GM18867 (cell line): ENCODE measurements at regions not wholly inside any gene's neighbourhood (a gene's known extent, or its start where the extent isn't known, plus 50 kb on each side); places are given as distances from the start of the nearest gene placed in this dataset.
"Not testable (repeated sequence)": the region's sequence is repeated elsewhere in the genome, so short reads cannot be mapped to it uniquely, and the experiment has no call there.

Source experiments
- ATAC-seq: cut with Tn5 transposase; IDR thresholded peaks from one replicate; pipeline ENCODE4 v1.9.1; 2021; ENCODE audit warnings: mild to moderate bottlenecking, moderate library complexity; ENCODE audit not compliant: unreplicated experiment

DNA sequence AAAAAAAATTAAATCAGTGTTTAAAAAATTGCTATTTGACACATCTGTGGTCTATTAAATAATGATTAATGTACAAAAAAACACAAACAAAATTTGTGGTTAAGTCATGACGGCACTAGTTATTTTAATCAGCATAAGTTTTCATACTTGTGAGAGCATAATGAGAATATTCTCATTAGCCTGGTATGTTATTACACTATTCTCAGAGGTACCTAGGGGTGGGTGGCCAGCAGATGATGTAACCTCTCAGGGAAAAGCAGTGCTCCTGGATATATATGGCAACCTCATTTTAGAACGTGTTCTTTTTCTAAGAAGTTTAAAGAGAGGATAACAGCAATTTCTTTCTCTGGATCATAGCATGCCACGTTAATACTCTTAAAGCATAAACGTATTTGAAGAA is 109.2 kb downstream of the GJA1 start:
- ATAC-seq, result no peak

DNA sequence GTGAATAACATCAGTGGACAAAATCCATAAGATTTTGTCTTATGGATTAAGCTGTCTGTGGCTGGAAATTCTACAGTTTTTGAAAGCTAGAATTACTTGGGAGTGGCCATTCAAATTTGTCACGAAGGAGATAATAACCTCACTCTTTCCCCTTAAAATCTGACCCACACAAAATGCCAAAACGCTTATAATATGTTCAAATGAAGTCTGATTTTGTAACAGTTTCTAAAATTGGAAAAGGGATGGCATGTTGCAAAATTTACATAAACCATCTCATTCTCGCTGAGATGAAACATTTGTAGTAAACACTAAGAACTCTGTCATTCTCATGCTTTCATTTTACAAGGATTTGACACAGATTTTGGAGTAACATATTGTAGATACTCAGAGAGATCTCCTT is 112.7 kb downstream of the GJA1 start:
- no peak for ATAC-seq

DNA sequence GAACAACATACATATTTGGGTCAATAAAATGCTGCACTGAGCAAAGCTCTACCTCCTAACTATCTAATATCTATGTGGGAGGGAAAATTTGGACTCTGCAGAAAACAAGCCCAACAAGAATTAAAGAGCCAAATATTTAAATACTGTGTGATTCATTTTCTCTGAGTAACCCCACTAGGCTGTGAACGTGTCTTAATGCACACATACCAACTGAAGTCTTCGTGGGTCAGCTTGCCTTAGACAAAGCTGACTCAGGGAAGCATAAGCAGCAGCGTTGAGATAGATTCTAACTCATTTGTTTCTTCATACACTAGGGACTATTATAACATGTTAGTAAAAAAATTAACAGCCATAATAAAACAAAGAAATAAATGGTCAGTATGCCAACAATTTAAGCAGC is 114.3 kb downstream of the GJA1 start:
- ATAC-seq, result no peak

DNA sequence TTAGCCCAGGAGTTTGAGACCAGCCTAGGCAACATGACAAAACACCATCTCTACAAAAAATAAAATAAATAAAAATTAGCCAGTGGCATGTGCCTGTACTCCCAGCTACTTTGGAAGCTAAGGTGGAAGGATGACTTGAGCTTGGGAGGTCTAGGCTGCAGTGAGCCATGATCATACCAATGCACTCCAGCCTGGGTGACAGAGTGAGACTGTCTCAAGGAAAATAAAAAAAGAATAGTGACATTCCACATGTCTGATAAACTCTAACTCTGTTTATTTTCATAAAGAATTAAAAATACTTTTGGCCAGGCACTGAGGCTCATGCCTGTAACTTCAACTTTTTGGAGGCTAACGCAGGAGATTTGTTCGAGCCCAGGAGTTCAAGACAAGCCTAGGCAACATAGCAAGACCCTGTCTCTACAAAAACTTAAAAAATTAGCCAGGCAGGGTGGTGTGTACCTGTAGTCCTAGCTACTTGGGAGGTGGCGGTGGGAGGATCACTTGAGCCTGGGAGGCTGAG is 115.1 kb downstream of the GJA1 start:
- ATAC-seq, result no peak

DNA sequence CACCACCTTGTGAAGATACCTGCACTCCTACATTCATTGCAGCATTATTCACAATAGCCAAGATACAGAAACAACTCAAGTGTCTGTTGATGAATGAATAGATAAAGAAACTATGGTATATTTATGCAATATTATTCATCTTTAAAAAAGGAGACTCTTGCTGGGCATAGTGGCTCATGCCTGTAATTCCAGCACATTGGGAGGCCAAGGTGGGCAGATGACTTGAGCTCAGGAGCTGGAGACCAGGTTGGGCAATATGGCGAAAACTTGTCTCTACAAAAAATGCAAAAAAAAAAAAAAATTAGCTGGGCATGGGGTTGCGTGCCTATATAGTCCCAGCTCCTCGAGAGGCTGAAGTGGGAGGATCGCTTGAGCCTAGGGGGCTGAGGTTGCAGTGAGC is 119.8 kb downstream of the GJA1 start:
- no peak for ATAC-seq

DNA sequence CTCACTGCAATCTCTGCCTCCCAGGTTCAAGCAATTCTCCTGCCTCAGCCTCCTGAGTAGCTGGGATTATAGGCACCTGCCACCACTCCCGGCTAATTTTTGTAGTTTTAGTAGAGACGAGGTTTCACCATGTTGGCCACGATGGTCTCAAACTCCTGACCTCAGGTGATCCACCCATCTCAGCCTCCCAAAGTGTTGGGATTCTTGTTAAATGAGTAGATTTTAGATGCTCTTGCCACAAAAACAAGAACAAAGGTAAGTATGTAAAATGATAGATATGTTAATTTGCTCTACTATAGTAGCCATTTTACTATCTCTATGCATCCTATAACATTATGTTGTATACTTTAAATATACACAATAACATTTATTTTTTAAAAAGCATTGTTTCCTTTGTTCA is 120.7 kb downstream of the GJA1 start:
- ATAC-seq, result not testable (repeated sequence)

DNA sequence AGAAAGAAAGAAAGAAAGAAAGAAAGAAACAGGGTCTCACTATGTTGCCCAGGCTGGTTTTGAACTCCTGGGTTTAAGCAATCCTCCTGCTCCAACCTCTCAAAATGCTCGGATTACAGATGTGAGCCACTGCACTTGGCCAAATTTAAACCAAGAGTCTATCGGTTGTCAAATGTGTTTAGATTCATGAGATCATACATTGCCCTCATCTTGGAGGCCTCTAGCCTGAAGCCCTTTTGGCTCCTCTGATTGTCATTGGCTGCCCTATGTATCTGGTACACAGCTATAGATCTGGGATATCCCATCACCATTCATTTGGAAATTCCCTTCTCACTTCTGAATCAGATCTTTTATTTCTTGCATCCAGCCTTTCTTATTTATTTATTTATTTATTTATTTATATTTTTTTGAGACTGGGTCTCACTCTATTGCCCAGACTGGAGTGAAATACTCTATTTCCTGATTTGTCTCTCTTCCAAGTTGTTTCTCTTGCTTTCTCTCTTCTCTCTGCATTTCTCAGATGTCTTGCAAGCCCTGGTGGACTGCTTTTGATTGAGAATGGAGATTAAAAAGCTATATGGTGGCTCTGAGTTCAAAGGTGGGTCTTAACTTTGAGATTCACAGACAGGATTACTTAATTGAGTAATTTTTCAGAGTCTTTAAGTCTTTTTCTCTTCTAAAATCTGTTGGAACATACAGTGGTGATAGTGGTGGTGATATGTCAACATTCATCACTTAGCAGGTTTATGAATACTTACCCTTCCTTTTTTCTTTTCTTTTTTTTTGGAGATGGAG is 121.9 kb downstream of the GJA1 start:
- ATAC-seq, result no peak

DNA sequence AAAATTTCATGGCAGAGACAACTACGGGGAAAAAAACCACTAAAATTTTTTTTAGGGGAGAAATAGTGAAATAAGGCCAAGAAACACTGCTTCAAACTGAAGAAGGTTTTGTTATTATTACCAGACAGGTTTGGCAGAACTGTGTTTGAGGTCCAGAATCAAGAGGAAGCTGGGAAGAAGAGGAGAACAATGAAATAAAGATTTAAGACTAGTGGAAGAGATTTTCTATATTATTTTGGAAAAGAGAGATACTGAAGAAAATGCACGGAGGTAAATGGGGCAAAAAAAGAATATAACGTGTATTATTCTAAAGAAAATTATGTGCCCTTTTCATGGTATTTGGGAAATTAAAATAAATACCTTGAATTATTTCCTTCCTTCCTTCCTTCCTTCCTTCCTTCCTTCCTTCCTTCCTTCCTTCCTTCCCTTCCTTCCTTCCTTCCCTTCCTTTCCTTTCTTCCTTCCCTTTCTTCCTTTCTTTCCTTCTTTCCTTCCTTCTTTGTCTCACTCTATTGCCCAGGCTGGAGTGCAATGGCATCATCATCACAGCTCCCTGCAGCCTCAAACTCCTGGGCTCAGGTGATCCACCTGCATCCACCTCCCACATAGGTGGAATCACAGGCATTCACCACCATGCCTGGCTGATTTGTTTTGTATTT is 124.3 kb downstream of the GJA1 start:
- ATAC-seq, result no peak

DNA sequence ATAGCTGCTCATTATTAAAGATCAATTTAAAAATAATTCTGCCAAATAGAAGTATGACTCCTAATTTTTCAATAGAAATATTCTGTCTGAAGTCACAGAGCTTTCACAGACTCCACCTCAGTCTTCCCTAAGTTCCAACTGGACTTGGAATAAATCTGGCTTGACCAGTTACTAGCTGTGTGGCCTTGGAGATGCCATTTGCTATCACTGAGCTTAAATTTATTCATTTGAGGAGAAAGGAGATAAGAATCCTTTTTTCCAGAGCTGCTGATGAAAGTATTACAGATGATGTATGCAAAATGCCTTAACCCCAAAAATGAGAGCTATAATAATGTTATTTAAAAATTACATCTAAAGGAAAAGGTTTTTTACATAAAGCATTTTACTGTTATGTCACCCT is 125.0 kb downstream of the GJA1 start:
- ATAC-seq, result no peak

DNA sequence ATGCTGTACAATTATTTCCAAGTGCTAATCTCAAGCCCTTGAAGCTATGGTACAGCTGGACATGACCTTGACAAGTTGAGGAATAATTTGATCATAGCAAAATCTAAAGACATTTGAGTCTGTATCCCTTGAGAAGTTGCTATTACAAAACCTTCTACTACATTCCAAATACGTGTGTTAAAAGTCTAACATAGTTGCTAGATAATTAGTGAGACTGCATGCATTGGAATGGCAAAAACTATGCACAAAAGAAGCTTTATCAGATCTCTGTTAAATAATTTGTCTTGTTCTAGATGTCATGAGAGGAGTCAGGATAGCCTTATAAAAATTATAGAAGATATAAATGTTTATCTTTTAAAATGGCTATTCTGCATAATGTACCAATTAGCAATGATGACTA is 127.8 kb downstream of the GJA1 start:
- ATAC-seq, result no peak

DNA sequence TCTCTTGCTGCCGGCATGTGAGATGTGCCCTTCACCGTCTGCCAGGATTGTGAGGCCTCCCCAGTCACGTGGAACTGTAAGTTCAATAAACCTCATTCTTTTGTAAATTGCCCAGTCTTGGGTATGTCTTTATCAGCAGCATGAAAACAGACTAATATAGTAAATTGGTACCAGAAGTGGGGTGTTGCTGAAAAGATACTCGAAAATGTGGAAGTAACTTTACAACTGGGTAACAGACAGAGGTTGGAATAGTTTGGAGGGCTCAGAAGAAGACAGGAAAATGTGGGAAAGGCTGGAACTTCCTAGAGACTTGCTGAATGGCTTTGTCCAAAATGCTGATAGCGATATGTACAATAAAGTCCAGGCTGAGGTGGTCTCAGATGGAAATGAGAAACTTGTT is 129.1 kb downstream of the GJA1 start:
- ATAC-seq, result not testable (repeated sequence)

DNA sequence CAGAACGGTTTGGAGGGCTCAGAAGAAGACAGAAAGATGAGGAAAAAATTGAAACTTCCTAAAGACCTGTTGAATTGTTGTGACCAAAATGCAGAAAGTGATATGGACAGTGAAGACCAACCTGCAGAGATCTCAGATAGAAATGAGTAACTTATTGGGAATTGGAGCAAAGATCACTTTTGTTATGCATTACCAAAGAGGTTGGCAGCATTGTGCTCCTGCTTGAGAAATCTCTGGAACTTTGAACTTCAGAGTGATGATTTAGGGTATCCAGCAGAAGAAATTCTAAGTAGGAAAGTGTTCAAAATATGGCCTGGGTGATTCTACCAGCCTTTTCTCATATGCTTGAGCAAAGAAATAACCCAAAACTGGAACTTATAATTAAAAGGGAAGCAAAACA is 136.0 kb downstream of the GJA1 start:
- no peak for ATAC-seq

DNA sequence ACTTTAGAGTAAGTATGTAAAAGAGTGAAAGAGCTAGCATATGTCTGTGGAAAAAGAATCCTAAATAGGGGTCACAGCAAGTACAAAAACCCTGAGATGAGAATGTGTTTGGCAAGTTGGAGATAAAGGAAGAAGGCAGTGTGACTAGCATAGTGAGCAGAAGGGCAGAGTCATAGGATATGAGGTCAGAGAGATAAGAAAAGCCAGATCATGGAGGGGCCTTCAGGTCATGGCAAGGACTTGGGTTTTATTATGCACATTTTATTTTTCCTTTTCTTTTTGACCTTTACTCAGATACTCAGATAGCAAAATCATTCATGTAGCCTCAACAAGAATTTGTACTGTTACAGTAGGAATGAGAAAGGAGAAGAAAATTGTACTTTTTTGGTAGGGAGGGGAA is 138.0 kb downstream of the GJA1 start:
- no peak for ATAC-seq

DNA sequence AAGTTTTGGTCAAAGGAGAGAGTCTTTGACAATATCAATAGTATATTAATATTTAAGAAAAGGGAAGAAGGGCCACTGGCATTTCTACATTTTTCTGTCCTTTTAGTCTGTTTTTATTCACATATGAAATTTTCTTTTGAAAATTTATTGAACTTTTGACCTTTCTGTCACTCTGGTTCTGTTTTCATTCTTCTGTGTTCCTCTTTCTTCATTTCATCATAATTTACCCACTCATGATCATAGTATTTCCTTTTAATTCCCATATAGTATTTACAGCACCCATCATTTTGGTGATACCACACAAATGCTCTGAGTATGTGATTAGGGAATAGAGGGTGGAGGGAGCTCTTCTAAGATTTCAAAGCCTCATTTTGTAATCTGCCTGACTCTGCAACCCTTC is 142.8 kb downstream of the GJA1 start:
- ATAC-seq, result no peak

DNA sequence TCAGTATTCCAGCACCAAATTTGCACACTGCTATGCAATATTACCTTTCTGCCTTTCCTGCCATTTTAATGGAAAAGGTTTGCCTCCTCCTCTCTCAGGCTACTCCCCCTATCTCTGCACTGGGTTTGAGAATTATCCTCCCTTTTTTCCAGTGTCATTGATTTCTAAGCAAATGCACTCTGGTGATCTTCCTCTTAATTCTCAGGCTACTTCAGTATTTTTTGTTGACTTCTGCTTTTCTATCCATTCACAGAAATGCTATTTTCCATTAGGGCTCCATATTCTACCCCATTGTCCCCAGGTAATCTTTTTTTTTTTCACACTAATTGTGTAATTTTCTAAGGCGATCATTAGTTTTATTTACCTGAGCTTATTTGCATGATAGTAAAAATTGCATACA is 144.0 kb downstream of the GJA1 start:
- ATAC-seq, result no peak

DNA sequence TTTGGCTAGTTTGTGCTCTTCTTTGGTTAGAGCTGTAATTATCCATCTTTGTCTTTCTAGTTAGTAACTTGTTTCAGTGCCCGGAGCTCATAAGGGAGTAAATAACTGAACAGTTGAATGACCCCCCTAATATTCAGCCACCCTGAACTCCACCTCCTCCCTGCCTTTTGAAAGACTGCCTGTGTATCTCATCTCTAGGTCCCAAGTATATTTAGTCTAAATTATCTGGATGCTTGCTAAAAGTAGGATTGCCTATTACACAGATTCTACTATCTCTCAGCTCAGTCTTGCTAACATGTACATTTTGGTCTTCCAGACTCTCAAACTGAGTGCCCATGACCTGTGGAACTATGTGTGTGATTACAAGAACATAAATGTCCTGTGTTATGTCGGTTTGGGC is 145.9 kb downstream of the GJA1 start:
- ATAC-seq, result no peak

DNA sequence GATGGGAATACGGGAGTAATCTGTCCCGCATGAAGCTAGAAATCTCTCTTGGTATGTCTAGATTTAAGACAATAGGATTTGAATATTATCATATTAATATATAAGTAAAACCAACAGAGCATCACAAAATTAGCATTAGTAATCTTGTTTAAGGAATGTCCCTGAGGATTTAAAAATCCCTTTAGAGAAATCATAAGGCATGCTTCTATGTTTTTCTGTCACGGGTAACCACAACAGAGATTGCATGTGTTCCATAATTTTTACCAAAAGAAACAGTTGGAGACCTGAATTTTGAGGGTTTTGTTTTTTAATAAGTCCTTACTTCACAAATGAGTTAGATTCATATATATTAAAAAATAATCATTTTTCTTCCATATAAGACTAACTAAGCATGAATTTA is 146.8 kb downstream of the GJA1 start:
- no peak for ATAC-seq

DNA sequence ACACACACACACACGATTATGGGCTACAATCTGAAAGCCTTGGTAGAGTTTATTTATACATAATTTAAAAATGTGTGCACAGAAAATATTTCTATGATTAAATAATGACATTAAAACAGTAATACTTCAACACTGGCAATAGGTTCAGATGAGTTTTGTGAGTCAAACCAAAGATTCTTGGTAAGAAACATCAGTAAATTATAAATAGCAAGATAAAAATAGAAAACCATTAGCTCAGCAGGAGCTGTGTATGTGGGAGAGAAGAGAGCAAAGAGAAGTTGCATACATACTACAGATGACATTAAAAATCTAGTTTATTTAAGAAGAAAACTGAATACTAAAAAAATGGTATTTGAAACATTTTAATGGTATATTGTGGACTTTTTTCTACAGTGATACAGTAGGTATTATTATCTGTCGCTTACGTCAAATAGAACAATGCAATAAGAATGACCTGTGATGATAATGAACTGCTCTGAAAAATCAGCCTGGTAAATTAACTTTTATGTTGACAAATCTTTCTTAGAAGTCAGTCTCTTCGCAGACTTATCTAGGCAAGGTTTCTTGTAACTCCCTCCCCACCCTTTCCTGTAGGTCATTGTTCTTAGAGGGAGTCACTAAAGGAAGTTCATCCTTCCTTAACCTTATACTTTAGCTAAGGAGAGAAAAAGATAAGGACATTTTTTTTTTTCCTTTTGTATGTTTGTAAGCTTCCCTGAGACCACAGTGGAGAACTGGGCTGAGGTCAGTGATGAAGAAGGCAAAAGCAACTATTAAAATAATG is 149.3 kb downstream of the GJA1 start:
- ATAC-seq, result no peak

DNA sequence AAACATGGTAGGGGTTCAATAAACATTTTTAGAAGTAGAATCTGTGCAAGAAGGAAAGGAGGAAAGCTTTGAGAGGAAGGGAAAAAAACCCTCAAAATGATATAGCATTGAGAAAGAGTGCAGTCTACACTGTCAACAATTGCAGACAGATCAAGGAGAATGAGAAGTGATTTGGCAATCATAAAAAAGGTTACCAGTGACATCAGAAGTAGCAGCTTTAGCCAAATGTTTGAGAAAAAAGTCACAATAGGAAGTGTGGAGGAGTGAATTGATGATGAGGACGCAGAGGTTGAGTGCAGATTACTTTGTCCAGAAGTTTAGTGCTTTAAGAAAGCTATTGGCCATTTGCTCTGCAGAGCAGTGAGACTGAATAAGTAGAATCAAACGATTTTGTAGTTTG is 155.0 kb downstream of the GJA1 start:
- no peak for ATAC-seq

DNA sequence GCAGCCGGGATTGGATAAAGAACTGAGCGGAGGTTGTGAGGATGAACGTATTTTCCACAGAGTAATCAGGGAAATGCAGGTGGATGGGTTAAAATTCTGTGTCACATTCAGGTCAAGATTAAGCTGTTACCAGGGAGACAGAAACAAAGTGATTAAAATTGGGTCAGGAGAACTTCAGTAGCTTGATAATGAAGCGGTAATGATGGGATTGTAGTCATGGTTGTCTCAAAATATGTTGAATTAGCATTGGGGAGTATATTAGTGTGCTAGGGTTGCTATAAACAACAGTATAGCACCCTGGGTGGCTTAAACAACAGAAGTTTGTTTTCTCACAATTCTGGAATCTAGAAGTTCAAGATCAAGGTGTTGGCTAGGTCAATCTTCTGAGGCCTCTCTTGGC is 155.5 kb downstream of the GJA1 start:
- ATAC-seq, result no peak

DNA sequence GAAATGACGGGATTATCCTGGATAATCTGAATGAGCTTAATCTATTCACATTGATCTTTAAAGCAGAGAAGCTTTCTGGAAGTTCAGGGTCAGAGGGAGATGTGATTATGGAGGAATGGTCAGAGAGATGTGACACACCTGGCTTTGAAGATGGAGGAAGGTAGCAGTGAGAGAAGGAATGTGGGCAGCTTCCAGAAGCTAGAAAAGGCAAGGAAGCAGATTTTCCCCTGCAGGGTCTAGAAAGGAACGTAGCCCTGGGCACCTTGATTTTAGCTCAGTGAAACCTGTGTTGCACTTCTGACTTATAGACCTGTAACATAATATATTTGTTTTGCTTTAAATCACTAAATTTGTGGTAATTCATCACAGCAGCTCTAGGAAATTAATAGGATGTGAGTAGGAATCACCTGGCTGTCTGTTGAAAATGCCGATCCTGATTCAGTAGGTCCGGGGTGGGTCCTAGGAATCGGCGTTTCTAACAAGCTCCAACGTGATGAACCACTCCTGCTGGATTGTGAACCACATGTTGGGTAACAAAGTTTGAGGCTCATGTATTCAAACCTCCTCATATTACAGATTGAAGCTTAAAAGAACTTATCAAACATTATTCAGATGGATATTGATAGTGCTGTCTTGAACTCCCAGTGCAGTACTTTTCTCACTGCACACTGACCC is 157.0 kb downstream of the GJA1 start:
- no peak for ATAC-seq
